NCI-H187 (cell line): ENCODE measurements at regions not wholly inside any gene's neighbourhood (a gene's known extent, or its start where the extent isn't known, plus 50 kb on each side); places are given as distances from the start of the nearest gene placed in this dataset.
A peak's percentile ranks its signal among the peaks of the same experiment; 100 is the strongest.

Source experiments
- DNase-seq, 2 experiments: peaks; one replicate each; lab custom pipeline; 2025; lab: John Stamatoyannopoulos, UW

DNA sequence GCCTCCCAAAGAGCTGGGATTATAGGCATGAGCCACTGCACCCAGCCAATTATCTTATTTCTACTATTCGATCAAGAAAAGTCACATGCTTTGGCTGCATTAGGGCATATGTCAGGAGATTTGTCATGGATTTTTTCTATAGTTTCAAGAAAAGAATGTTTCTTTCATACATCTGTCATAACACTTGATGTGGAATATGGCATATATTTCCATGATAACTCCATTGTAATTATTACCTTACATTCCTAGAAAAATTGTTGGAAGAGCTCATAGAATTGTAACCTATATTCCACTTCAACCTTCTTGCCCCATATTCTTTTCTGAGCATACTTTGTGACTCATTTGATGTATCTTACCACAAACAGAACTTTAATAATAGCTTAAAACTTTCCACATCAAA is 740.9 kb upstream of the FLRT2 start:
- no peak for DNase-seq

DNA sequence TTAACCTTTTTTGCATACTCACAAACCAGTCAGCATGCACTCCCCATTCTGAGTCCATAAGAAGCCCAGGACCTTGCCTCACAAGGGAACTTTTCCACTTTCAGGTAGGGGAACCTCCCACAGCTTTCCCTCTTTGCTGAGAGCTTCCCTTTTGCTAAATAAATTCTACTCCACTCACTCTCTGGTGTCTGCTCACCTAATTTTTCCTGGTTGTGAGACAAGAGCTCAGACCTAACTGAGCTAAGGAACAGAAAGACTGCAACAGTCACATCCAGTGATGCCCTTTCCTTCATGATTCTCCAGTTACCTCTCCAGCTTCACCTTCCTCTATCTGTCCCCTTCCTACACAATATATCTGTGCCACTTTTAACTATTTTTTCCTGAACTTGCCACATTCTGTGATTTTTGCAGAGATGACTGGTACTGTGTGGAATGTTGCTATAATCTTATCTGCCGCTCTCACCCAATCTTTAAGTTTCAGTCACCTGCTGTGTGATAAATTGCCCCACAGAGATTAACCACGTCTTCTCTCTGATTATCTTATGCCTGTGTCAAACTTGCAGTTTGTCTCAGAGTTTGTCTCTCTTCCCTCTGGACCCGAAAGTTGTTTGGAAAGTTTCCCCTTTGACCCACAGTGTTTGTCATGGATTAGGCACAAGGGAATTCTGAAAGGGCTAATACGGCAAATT is 737.1 kb upstream of the FLRT2 start:
- no peak for DNase-seq

GRCh38 chr14:84797326-84797725 is 732.6 kb upstream of the FLRT2 start:
- DNase-seq: no peak

DNA sequence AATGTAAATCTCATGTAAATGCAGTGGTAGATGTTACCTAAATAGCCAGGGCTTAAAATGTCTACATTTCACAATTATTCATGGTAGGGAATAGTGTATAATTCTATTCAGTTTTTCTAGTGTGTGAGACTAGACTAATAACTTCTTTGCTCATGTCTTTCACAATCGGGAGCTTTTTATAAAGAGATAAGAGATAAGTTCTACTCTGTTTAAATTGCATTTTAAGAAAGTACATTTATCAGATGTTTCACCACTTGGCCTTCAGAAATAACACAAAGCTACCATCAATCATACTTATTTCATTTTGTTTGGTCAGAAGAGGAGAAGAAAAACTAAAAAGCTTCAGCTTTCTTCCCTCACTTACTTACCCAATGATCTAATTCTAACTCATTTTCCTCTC is 725.5 kb upstream of the FLRT2 start:
- no peak for DNase-seq

DNA sequence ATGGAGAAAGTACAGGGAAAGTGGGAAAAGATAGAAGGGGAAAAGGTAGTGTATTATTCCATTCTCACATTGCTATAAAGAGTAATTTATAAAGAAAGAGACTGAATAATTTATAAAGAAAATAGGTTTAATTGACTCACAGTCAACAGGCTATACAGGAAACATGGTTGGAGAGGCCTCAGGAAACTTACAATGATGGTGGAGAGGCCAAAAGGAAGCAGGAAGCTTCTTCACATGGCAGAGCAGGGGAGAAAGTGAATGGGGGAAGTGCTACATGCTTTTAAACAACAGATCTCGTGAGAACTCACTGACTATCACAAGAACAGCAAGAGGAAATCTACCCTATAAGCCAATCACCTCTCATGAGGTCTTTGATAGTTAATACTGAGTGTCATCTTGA is 725.0 kb upstream of the FLRT2 start:
- DNase-seq: no peak

DNA sequence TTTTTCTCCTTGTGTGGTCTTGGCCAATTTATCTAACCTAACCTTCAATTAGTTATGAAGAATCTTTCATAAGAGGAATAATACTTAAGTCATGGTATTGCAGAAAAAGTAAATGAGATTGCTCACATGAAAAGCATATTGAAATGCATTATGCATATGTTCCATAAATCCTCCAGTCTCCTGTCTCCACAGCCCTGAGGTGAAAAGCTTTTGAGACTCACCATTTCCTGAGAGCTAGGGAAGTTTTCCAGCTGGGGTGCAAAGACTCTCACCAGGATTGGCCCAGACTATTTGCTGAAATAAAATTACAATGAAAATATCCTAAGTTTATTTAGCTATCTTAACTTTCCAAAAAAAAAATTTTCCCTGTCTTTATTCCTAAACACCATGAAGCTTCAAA is 723.8 kb upstream of the FLRT2 start:
- DNase-seq: no peak

DNA sequence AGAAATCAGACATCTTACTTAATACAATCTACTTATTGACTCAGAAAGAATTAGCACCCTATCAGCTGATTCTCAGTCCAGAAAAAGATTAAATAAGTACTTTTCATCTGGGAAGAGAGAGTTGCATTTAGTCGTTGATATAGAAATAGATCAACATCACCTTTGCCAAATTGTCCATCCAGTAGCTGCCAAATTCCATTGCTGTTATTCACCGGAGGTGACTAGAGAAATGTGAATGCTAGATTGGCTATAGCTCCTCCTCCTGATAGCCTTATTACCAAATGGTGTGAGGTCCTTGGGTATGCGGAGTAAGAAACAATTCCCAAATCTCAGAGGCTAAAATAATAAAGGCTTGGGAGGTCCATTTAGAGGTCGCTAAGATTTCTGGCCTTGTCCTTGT is 723.3 kb upstream of the FLRT2 start:
- no peak for DNase-seq

DNA sequence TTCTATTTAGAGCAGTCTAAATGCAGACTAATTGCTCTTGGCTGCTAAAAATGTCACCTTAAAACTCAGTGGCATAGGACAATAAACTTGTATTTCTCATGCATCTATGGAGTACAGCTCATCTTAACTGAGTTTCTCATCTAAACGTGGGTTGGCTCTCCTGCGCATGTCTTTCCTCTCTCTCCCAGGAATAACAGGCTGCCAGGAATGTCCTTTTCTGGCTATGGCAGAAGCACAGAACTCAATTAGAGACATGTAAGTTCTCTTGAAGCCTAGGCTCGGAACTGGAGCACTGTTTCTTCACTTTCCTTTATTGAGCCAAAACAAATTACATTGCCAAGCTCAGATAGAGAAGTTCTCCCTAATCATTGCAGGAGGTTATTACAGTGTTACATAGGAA is 722.3 kb upstream of the FLRT2 start:
- DNase-seq: no peak

DNA sequence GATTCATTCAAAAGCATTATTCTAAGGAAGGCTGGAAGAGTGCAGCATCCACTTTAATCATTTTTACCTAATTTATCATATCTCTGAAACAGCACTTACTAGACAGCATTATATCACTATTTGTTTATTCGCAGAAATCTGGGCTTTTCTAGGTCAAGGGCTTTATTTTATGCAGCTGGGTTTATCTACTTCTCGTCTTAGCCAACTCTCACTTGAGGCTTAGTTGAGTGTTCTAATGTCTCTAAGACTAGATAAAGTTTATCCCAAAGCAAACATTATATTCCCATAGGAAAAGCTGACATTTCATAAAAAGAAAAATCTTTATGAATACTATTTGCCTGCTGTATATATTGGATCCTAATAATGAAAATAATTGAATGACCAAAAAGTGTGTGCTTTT is 720.8 kb upstream of the FLRT2 start:
- no peak for DNase-seq

GRCh38 chr14:84814391-84814790 is 715.6 kb upstream of the FLRT2 start:
- DNase-seq: no peak

GRCh38 chr14:84819528-84819927 is 710.4 kb upstream of the FLRT2 start:
- no peak for DNase-seq

- DNase-seq: no peak
These were observed 704.3 kb upstream of the FLRT2 start for GRCh38 chr14:84825481-84826251.

DNA sequence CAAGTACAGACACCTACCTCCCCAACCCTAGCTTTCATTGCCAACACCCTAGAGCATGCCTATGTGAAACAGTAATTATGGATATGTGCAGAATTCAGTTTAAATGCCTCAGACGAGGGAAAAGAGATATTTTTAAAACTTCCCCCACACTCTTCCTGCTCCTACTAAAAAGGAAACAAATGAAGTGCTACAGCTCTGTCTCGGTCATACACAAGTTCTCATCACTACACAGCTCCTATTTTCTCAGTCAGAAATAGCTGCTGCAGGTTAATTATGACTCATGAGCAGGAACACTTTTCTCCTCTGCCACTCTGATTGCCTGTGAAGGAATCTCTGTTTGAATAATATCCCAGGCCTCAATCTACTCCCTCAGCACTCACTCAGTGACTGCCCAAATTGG is 703.6 kb upstream of the FLRT2 start:
- DNase-seq: no peak

- no peak for DNase-seq
These were observed 679.3 kb upstream of the FLRT2 start for GRCh38 chr14:84850595-84850994.

DNA sequence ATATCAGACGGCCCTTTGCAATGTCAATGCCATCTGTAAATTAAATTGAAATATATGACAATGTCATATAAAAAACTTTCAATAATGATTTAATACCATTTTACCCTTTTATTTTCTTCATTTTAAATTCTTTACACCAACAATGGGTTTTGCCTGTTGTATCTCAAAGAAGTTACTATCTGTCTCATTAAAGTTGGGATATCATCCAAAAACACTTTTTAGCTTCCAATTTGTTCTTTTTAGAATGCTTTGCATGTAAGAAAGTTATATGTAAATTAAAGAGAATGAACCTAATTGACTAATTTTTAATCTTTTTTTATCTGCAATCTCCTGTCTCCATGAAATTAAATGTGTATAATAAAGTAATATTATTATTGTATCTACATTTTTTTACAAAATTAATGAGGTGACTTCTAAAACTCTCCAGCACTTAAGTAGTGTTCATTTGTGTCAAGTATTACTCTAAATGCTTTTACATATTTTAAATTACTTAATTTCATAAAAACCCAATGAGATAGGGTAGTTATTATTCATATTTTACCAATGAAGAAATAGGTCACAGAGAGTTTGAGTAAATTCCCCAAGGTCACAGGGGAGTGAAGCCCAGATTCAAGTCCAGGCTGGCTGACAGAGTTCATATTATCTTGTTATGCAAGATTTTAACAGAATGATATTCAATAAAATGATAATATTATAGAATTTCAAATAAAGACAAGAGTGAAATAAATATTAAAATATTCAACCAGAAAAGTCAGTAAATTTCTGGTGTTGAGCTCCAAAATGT is 673.0 kb upstream of the FLRT2 start:
- DNase-seq: no peak

- DNase-seq: no peak
These were observed 672.4 kb upstream of the FLRT2 start for GRCh38 chr14:84857571-84857970.

GRCh38 chr14:84859116-84859515 is 670.8 kb upstream of the FLRT2 start:
- no peak for DNase-seq

- DNase-seq: peak; percentile 52 to 71
These were observed 665.2 kb upstream of the FLRT2 start for GRCh38 chr14:84864548-84865271.

GRCh38 chr14:84871734-84872133 is 658.2 kb upstream of the FLRT2 start:
- no peak for DNase-seq

- peak; percentile 68 to 79 for DNase-seq
These were observed 655.5 kb upstream of the FLRT2 start for GRCh38 chr14:84874436-84874835.

- DNase-seq: no peak
These were observed 652.9 kb upstream of the FLRT2 start for GRCh38 chr14:84877061-84877460.

- no peak for DNase-seq
These were observed 647.1 kb upstream of the FLRT2 start for GRCh38 chr14:84882830-84883229.
